ENCODE measurements at regions not wholly inside any gene's neighbourhood (a gene's known extent, or its start where the extent isn't known, plus 50 kb on each side); places are given as distances from the start of the nearest gene placed in this dataset.
A peak's percentile ranks its signal among the peaks of the same experiment; 100 is the strongest.
"Not testable (repeated sequence)": the region's sequence is repeated elsewhere in the genome, so short reads cannot be mapped to it uniquely, and the experiment has no call there.

GRCh38 chr9:63912451-63912850 is 1372.6 kb downstream of the FOXD4L5 start:
- H3K4me1 Mint-ChIP-seq; CTCF ChIA-PET; H3K27me3 Mint-ChIP-seq; POLR2A ChIA-PET; H3K36me3 Mint-ChIP-seq (ENCODE audit: low read depth); H3K27ac Mint-ChIP-seq; H3K4me3 Mint-ChIP-seq; DNase-seq: not testable (repeated sequence)
- H3K9me3 Mint-ChIP-seq, result peaks cover 18% of the 10 kb centered on the region

- H3K36me3 Mint-ChIP-seq (ENCODE audit: low read depth); H3K4me1 Mint-ChIP-seq; H3K27me3 Mint-ChIP-seq; DNase-seq; H3K27ac Mint-ChIP-seq; CTCF ChIA-PET; POLR2A ChIA-PET; H3K4me3 Mint-ChIP-seq: not testable (repeated sequence)
- H3K9me3 Mint-ChIP-seq, result peaks cover 17% of the 10 kb centered on the region
These were observed 1375.9 kb downstream of the FOXD4L5 start for GRCh38 chr9:63909076-63909475.

- peaks cover 13% of the 10 kb centered on the region for H3K9me3 Mint-ChIP-seq
- H3K27ac Mint-ChIP-seq; H3K27me3 Mint-ChIP-seq; H3K36me3 Mint-ChIP-seq (ENCODE audit: low read depth); CTCF ChIA-PET; H3K4me3 Mint-ChIP-seq; POLR2A ChIA-PET; DNase-seq; H3K4me1 Mint-ChIP-seq: not testable (repeated sequence)
These were observed 1385.3 kb downstream of the FOXD4L5 start for GRCh38 chr9:63899637-63900190.

GRCh38 chr9:63881386-63881785 is 1403.6 kb downstream of the FOXD4L5 start:
- H3K27me3 Mint-ChIP-seq; H3K27ac Mint-ChIP-seq; H3K4me1 Mint-ChIP-seq; H3K4me3 Mint-ChIP-seq; CTCF ChIA-PET; H3K36me3 Mint-ChIP-seq (ENCODE audit: low read depth); POLR2A ChIA-PET; DNase-seq; H3K9me3 Mint-ChIP-seq: not testable (repeated sequence)

GRCh38 chr9:63876380-63876779 is 1408.6 kb downstream of the FOXD4L5 start:
- POLR2A ChIA-PET; H3K4me1 Mint-ChIP-seq; CTCF ChIA-PET; H3K4me3 Mint-ChIP-seq; H3K36me3 Mint-ChIP-seq (ENCODE audit: low read depth); H3K27ac Mint-ChIP-seq; H3K27me3 Mint-ChIP-seq; DNase-seq; H3K9me3 Mint-ChIP-seq: not testable (repeated sequence)

GRCh38 chr9:63859475-63860215 is 1425.4 kb downstream of the FOXD4L5 start:
- H3K9me3 Mint-ChIP-seq, result peaks cover 8% of the 10 kb centered on the region
- H3K4me1 Mint-ChIP-seq, result no peaks in the 10 kb centered on the region
- peaks cover 2% of the 10 kb centered on the region for H3K36me3 Mint-ChIP-seq (ENCODE audit: low read depth)
- no peaks in the 10 kb centered on the region for H3K27me3 Mint-ChIP-seq
- peak overlapping the region; percentile 50 for H3K4me3 Mint-ChIP-seq
- POLR2A ChIA-PET, result no interaction called here
- peak; percentile 9 for DNase-seq
- peak overlapping the region; percentile 60 for H3K27ac Mint-ChIP-seq
- CTCF ChIA-PET, result no interaction called here

- CTCF ChIA-PET; POLR2A ChIA-PET; H3K27me3 Mint-ChIP-seq; DNase-seq; H3K4me1 Mint-ChIP-seq; H3K36me3 Mint-ChIP-seq (ENCODE audit: low read depth); H3K9me3 Mint-ChIP-seq: not testable (repeated sequence)
- H3K4me3 Mint-ChIP-seq, result peak overlapping the region; percentile 50
- peak overlapping the region; percentile 60 for H3K27ac Mint-ChIP-seq
These were observed 1425.9 kb downstream of the FOXD4L5 start for GRCh38 chr9:63859090-63859474.

GRCh38 chr9:63853140-63853751 is 1431.8 kb downstream of the FOXD4L5 start:
- H3K4me1 Mint-ChIP-seq; H3K9me3 Mint-ChIP-seq; H3K27ac Mint-ChIP-seq; H3K27me3 Mint-ChIP-seq; DNase-seq; H3K4me3 Mint-ChIP-seq; POLR2A ChIA-PET; H3K36me3 Mint-ChIP-seq (ENCODE audit: low read depth); CTCF ChIA-PET: not testable (repeated sequence)

GRCh38 chr9:63824804-63825203 is 1460.2 kb downstream of the FOXD4L5 start:
- H3K36me3 Mint-ChIP-seq (ENCODE audit: low read depth); POLR2A ChIA-PET; H3K27me3 Mint-ChIP-seq; H3K4me1 Mint-ChIP-seq; H3K4me3 Mint-ChIP-seq; DNase-seq; CTCF ChIA-PET; H3K27ac Mint-ChIP-seq: not testable (repeated sequence)
- H3K9me3 Mint-ChIP-seq, result peaks cover 20% of the 10 kb centered on the region

GRCh38 chr9:63823375-63824201 is 1461.4 kb downstream of the FOXD4L5 start:
- H3K4me1 Mint-ChIP-seq; POLR2A ChIA-PET; H3K4me3 Mint-ChIP-seq; H3K27ac Mint-ChIP-seq; DNase-seq; H3K36me3 Mint-ChIP-seq (ENCODE audit: low read depth); H3K27me3 Mint-ChIP-seq; CTCF ChIA-PET: not testable (repeated sequence)
- peaks cover 15% of the 10 kb centered on the region for H3K9me3 Mint-ChIP-seq

- H3K36me3 Mint-ChIP-seq (ENCODE audit: low read depth); H3K4me1 Mint-ChIP-seq; H3K27ac Mint-ChIP-seq; CTCF ChIA-PET; POLR2A ChIA-PET; DNase-seq; H3K4me3 Mint-ChIP-seq; H3K27me3 Mint-ChIP-seq: not testable (repeated sequence)
- H3K9me3 Mint-ChIP-seq, result peaks cover 17% of the 10 kb centered on the region
These were observed 1462.2 kb downstream of the FOXD4L5 start for GRCh38 chr9:63822615-63823374.

GRCh38 chr9:63821293-63821692 is 1463.7 kb downstream of the FOXD4L5 start:
- H3K4me3 Mint-ChIP-seq; H3K27ac Mint-ChIP-seq; CTCF ChIA-PET; H3K36me3 Mint-ChIP-seq (ENCODE audit: low read depth); POLR2A ChIA-PET; DNase-seq: not testable (repeated sequence)
- peaks cover 17% of the 10 kb centered on the region for H3K9me3 Mint-ChIP-seq
- H3K27me3 Mint-ChIP-seq, result peaks cover 16% of the 10 kb centered on the region
- peaks cover 17% of the 10 kb centered on the region for H3K4me1 Mint-ChIP-seq

- H3K27ac Mint-ChIP-seq, POLR2A ChIA-PET: not testable (repeated sequence)
- peaks cover 17% of the 10 kb centered on the region for H3K4me1 Mint-ChIP-seq
These were observed 1464.1 kb downstream of the FOXD4L5 start for GRCh38 chr9:63820882-63821281.

More at GRCh38 chr9:63820882-63821281, 1464.1 kb downstream of the FOXD4L5 start:
- Mint-ChIP-seq H3K27me3 (peaks cover 16% of the 10 kb centered on the region), H3K9me3 (peaks cover 19% of the 10 kb centered on the region)
- DNase-seq; H3K36me3 Mint-ChIP-seq (ENCODE audit: low read depth); CTCF ChIA-PET; H3K4me3 Mint-ChIP-seq: not testable (repeated sequence)

Data from activated CD4-positive, alpha-beta T cell treated with anti-CD3 and anti-CD28 coated beads, Interleukin-2, amount 10 ng/mL, durations not matched to agents 7 days and 5 days (primary cell).